ENCODE measurements at regions not wholly inside any gene's neighbourhood (a gene's known extent, or its start where the extent isn't known, plus 50 kb on each side); places are given as distances from the start of the nearest gene placed in this dataset.

DNA sequence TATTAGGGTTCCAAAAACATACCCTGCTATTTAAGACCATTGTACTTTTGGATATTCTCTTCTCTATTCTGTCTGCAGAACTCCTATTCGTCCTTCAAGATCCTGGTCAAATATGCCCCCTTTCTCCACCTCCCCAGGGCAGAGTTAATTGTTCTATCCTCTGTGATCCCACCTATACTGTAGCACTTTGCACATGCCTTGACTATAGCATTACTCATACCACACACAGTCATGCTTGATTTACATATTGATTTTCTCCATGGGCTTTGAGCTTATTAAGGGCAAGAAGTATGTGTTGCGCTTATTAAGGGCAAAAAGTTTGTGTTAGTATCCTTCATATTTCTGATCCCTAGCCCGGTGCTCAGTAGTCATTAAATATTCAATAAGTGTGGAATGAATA is 263.7 kb upstream of the CADM1 start:
- no peak for DNase-seq (ENCODE audit: low read depth in 2 of 2)

GRCh38 chr11:115767047-115767802 is 263.0 kb upstream of the CADM1 start:
- no peak for DNase-seq (ENCODE audit: low read depth in 2 of 2)

DNA sequence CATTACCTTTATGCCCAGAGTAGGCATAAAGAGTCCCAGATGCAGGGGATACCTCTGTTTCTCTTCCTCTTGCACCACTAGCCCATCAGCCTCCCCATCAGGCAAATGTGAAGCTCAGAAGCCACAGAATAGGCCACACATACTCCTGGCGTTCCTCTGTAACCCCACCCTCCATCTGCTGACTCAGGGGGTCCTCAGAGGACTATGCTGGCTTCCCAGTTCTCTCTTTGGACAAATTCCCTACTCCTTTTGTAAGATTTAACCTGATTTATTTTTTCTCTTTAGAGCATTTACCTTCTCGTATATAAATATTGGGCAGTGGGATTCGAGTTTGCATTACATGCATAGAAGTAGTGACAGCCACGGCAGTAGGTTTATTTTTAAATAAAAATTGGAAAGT is 262.3 kb upstream of the CADM1 start:
- no peak for DNase-seq (ENCODE audit: low read depth in 2 of 2)

- no peak for DNase-seq (ENCODE audit: low read depth in 2 of 2)
Observed at GRCh38 chr11:115765803-115766239, 261.6 kb upstream of the CADM1 start.

DNA sequence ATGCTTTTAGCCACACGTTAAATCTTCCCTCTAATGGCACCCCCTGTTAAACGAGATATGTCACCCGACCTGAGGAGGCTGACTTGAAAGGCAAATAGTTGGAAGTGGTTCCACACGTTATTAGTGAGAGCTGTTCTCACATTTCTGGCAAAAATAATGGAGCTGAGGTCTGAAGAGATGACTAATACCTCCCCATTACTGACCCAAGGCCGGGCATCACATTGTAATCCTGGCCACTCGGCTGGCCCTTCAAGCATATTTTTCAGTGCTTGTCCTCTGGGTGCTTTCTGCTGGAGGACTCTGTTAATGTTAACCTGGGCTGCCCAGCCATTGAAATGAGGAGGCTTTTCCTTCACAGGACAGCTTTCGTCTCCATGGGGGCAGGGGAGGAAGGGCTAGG is 260.0 kb upstream of the CADM1 start:
- no peak for DNase-seq (ENCODE audit: low read depth in 2 of 2)

- no peak for DNase-seq (ENCODE audit: low read depth in 2 of 2)
Observed at GRCh38 chr11:115761817-115762216, 257.6 kb upstream of the CADM1 start.

GRCh38 chr11:115761348-115761747 is 257.1 kb upstream of the CADM1 start:
- DNase-seq (ENCODE audit: low read depth in 2 of 2), result no peak

DNA sequence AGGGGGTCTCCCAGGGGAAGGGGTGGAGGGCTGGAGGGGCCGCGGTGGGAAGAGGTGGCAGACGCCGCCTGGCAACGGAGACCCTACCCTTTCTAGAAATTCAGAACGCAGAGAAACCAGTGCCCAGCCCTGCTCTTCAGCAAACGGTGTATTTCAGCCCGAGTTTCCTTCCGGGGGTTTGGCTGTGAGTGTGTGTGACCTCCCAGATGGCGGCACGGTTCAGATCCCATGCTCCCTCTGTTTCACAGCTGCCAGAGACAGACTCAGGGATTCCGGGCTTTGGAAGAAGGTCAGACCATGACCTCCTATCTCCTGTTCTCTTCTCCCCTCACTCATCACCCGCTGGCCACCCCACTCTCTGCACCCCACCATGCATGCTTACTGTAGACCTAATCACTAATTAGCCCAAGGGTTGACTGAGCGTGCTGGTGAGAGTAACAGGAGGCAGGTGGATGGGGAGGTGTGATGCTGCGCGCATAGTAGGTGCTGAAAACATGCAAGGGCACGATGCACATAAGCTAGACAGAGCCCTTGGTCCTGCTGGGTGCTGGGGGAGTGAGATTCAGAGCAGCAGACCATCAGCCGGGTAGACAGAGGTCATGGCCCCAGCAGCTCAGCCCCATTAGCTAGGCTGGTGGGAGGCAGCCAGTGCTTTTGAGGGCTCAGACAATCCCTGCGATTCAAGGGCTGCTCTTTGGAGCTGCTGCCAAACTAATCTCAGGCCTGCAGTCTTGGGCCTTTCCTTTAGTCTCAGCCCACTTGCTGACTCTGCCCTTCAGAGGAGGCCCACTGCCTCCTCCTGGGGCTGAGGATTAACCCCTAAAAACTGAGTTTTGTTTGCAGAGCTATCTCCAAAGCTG is 256.5 kb upstream of the CADM1 start:
- DNase-seq (ENCODE audit: low read depth in 2 of 2), result no peak

- no peak for DNase-seq (ENCODE audit: low read depth in 2 of 2)
Observed at GRCh38 chr11:115759622-115760460, 255.6 kb upstream of the CADM1 start.

- no peak for DNase-seq (ENCODE audit: low read depth in 2 of 2)
Observed at GRCh38 chr11:115758011-115758410, 253.8 kb upstream of the CADM1 start.

- DNase-seq (ENCODE audit: low read depth in 2 of 2), result no peak
Observed at GRCh38 chr11:115751243-115752015, 247.2 kb upstream of the CADM1 start.

GRCh38 chr11:115745610-115746512 is 241.6 kb upstream of the CADM1 start:
- DNase-seq (ENCODE audit: low read depth in 2 of 2), result no peak

DNA sequence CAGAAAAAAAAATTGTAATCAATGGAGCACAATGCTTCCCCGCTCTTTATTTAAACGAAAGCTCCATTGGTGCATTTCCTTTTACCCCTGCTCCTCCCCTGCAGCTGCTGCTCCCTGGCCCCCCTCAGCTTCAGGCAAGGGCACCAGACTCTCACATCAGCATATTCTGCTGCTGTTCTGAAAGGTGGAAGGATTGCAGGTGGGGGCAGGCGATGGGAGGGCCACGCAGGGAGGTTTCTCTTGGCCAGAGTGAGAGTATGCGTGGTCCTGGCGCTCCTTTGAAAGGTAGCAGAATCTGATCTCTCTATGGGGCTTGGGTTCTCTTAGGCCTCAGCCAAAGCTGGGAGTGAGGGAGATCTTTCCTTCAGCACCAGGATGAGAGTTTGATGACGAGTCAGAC is 240.9 kb upstream of the CADM1 start:
- DNase-seq (ENCODE audit: low read depth in 2 of 2), result no peak

- DNase-seq (ENCODE audit: low read depth in 2 of 2), result no peak
Observed at GRCh38 chr11:115743719-115744118, 239.5 kb upstream of the CADM1 start.

- no peak for DNase-seq (ENCODE audit: low read depth in 2 of 2)
Observed at GRCh38 chr11:115741376-115742107, 237.3 kb upstream of the CADM1 start.

GRCh38 chr11:115740324-115740723 is 236.1 kb upstream of the CADM1 start:
- DNase-seq (ENCODE audit: low read depth in 2 of 2), result no peak

- no peak for DNase-seq (ENCODE audit: low read depth in 2 of 2)
Observed at GRCh38 chr11:115739878-115740277, 235.7 kb upstream of the CADM1 start.

DNA sequence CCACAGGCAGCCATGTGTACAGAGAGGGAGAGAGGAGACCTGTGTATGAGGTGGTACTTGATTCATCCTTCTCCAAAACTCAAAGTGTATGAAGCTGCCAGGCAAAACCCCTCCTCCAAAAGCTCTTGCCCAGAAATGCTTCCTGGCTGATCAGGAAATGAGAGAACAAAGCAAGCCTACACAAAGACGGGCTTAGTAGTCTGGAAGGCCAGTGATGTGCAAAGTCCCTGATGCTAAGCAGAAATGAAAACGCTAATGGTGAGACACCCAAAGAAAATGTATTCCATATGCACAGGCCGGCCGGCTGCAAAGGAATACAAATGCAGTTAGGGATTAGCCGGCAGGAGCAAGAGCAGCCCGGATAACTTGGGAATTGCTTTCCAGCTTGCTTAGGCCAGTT is 234.9 kb upstream of the CADM1 start:
- DNase-seq (ENCODE audit: low read depth in 2 of 2), result no peak

GRCh38 chr11:115737875-115738274 is 233.7 kb upstream of the CADM1 start:
- no peak for DNase-seq (ENCODE audit: low read depth in 2 of 2)

DNA sequence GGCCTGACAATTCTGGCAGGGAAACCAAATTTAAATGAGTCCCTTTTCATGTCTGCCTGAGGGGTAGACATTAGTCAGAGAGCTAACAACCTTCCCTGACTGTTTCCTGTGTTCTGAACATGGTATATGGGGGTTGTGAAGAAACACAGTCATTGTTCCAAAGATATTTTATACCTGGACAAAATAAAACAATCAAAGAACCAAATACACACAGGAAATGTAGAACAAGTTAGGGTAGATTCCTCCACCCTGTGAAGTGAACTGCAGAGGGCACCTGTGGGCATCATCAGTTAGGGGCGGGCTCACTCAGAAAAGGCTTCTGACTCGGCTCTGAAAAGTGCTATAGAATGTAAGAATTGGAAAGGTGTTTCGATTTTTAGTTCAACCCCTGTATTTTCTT is 231.9 kb upstream of the CADM1 start:
- DNase-seq (ENCODE audit: low read depth in 2 of 2), result no peak

Data from activated CD4-positive, alpha-beta T cell treated with anti-CD3 and anti-CD28 coated beads for 24 hours (primary cell).